Stomach (tissue), 8 donors: ENCODE measurements at regions not wholly inside any gene's neighbourhood (a gene's known extent, or its start where the extent isn't known, plus 50 kb on each side); places are given as distances from the start of the nearest gene placed in this dataset.

ENCODE experiments used
- DNase-seq, 2 donors: peaks; one replicate each; pipeline versions ENCODE4 v3.0.0 to v3.0.0-alpha.2; 2013 to 2019
- H3K27ac ChIP-seq, 5 donors: fragments of 200-600 bp in 4 of 5; sonication (generic) in 4 of 5; one replicate each; pipeline ENCODE4 v1.5.1; 2013 to 2019; ENCODE audit warnings: mild to moderate bottlenecking in 1 of 5, moderate library complexity in 1 of 5
- H3K27me3 ChIP-seq, 3 donors: fragments of 200-600 bp; sonication (generic); one replicate each; pipeline ENCODE4 v1.5.1; 2017 to 2019; ENCODE audit warnings: mixed run types in 1 of 3
- H3K36me3 ChIP-seq, 4 donors: fragments of 200-600 bp; sonication (generic); 1 replicate in 3 of 4; 2 replicates in 1 of 4; pipeline ENCODE4 v1.5.1; 2016 to 2019
- H3K4me1 ChIP-seq, 4 donors: fragments of 200-600 bp; sonication (generic); one replicate each; pipeline ENCODE4 v1.5.1; 2016 to 2019
- H3K4me3 ChIP-seq, 4 donors: fragments of 200-600 bp; sonication (generic) in 3 of 4; one replicate each; pipeline ENCODE4 v1.5.1; 2016 to 2019; ENCODE audit warnings: mild to moderate bottlenecking in 1 of 4
- H3K9me3 ChIP-seq, 4 donors: fragments of 200-600 bp; sonication (generic); one replicate each; pipeline ENCODE4 v1.5.1; 2016 to 2019
- EP300 ChIP-seq: sonication (generic); formaldehyde crosslinking; IDR thresholded peaks from one replicate; pipeline ENCODE4 v1.6.1; 2017; ENCODE audit warnings: antibody characterized with exemption
- POLR2A ChIP-seq, 4 donors: fragments of 450-650 bp; IDR thresholded peaks; one replicate each; pipeline ENCODE4 v1.6.1; 2016; ENCODE audit warnings: antibody characterized with exemption in 4 of 4, control low read depth in 2 of 4, mild to moderate bottlenecking in 1 of 4, moderate library complexity in 1 of 4
- POLR2AphosphoS5 ChIP-seq, 3 donors: sonication (generic); formaldehyde crosslinking; IDR thresholded peaks; one replicate each; pipeline ENCODE4 v1.6.1; 2016; ENCODE audit warnings: antibody characterized with exemption in 3 of 3
- WGBS, 5 donors: extraction: QIAGEN DNeasy Blood & Tissue Kit in 3 of 5; methylation state at CpG; one replicate each; pipeline versions ENCODE4 v1.1.5 to v1.1.7; 2013 to 2018; 5-methylcytosine and 5-hydroxymethylcytosine counted together
- intact Hi-C: fragments of 100-400 bp; cut with DNase I; formaldehyde crosslinking; loops from one replicate; pipeline ENCODE4 v1.15.1; 2023; ENCODE audit warnings: low total_unique reads
- TF ChIP-seq, protein P1 (sequence below), 7 experiments: fragments of 450-650 bp in 4 of 7; fragments of 200-600 bp in 3 of 7; sonication (generic) in 3 of 7; IDR thresholded peaks; one replicate each; pipeline ENCODE4 v1.5.1; 2016 to 2019; ENCODE audit warnings: antibody characterized with exemption in 7 of 7, control low read depth in 2 of 7, mild to moderate bottlenecking in 1 of 7
- donor health status: healthy with polysubstance abuse.
- donor health status: Bipolar disorder and iron deficiency.
- donor health status: healthy.

DNA sequence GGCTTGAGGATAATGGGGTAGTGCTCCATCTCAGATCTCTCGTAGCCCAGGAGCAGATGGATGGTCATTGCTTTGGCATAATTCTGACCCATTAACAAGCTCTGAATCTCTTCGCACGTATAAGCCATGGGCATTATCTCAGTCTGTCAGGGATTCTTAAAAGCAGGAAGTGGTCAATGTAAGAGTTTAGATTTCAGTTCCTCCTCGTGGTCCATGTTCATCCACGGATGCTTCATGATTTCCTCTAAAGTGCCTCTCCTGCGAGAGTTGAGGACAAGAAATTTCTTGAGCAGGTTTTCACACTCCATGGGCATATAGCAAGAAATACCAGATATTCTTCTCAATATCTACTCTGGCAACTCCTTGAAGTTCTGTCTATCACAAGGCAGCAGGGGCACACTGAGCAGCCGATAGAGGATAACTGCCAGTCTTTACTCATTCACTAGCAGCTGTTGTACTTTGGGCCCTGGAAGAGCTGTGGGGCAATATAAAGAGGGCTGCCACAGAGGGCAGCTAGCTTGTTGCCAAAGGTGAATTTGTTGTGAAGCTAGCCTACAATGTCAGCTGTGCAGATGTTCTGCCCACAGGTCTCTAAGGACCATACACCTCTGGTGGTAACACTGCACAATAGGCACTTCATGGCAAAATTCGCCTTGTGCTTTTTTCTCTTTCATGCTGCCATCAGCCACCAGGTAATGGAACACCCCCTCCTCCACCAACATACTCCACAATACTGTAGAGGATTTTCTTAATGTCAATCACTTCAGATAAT, 52.0 kb upstream of the WDR17 start:
- no peak for DNase-seq
- Histone ChIP-seq H3K4me1 (no peaks in the 10 kb centered on the region), H3K4me3 (no peak overlapping the region), H3K27ac (no peak overlapping the region), H3K9me3 (peaks cover 0 to 5% (median 0%) of the 10 kb centered on the region in 4 donors), H3K27me3 (no peaks in the 10 kb centered on the region), H3K36me3 (no peaks in the 10 kb centered on the region)
- WGBS, 5 donors = 63 to 79% (median 75%) methylated on average over 8 of the region's 8 CpGs
- intact Hi-C loops = no loop called here
- TF ChIP-seq, protein P1, sequence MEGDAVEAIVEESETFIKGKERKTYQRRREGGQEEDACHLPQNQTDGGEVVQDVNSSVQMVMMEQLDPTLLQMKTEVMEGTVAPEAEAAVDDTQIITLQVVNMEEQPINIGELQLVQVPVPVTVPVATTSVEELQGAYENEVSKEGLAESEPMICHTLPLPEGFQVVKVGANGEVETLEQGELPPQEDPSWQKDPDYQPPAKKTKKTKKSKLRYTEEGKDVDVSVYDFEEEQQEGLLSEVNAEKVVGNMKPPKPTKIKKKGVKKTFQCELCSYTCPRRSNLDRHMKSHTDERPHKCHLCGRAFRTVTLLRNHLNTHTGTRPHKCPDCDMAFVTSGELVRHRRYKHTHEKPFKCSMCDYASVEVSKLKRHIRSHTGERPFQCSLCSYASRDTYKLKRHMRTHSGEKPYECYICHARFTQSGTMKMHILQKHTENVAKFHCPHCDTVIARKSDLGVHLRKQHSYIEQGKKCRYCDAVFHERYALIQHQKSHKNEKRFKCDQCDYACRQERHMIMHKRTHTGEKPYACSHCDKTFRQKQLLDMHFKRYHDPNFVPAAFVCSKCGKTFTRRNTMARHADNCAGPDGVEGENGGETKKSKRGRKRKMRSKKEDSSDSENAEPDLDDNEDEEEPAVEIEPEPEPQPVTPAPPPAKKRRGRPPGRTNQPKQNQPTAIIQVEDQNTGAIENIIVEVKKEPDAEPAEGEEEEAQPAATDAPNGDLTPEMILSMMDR (IDR thresholded peaks at IDR 0.05) = no peak
- TF ChIP-seq POLR2AphosphoS5 (IDR thresholded peaks at IDR 0.05) = no peak
- no peak for TF ChIP-seq EP300
- TF ChIP-seq POLR2A (IDR thresholded peaks at IDR 0.05) = no peak

DNA sequence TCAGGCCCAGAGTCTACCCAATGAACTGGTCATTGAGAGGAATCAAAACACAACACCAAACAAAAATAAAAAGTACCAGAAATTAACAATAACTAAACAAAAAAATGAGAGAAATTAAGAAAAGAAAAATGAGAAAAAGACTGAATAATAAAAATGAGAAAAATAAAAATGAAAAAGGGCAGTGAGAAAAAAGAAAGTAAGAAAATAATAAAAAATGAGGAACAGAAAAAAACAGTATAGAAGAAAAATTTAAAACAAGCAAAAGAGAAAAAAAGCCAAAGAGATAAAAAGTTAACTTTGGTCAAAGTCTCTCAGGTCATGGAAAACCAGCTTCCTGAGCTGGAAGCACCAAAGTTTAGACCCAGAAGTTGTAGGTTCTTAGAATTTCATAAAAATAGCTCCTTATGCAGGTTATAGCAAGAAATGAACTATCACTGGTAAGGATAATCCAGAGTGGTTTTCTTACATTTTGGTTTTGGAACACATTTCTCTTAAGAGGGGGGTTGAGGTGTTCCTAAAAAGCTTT, 51.0 kb upstream of the WDR17 start:
- no peak for TF ChIP-seq POLR2A (IDR thresholded peaks at IDR 0.05)
- TF ChIP-seq, protein P1 (IDR thresholded peaks at IDR 0.05) = no peak
- TF ChIP-seq POLR2AphosphoS5 (IDR thresholded peaks at IDR 0.05) = no peak
- H3K4me1 ChIP-seq = no peaks in the 10 kb centered on the region
- H3K27me3 ChIP-seq = no peaks in the 10 kb centered on the region
- no peak overlapping the region for H3K27ac ChIP-seq
- no peak for DNase-seq
- H3K4me3 ChIP-seq = no peak overlapping the region
- intact Hi-C loops = no loop called here
- no peaks in the 10 kb centered on the region for H3K36me3 ChIP-seq
- H3K9me3 ChIP-seq = peaks cover 0 to under 1% (median 0%) of the 10 kb centered on the region in 4 donors
